GM10248 (cell line): ENCODE measurements at regions not wholly inside any gene's neighbourhood (a gene's known extent, or its start where the extent isn't known, plus 50 kb on each side); places are given as distances from the start of the nearest gene placed in this dataset.

Experiments used
- CTCF ChIA-PET: fragments of 300-600 bp; sonication (Branson Sonifier 250); formaldehyde crosslinking; extraction: SDS; loops from one replicate; lab custom pipeline; 2021; ENCODE audit warnings: antibody characterized with exemption; lab: Yijun Ruan, JAX
- POLR2A ChIA-PET: fragments of 350-650 bp; sonication (Branson Sonifier 250); formaldehyde crosslinking; extraction: SDS; loops from one replicate; lab custom pipeline; 2020; ENCODE audit warnings: antibody characterized with exemption; lab: Yijun Ruan, JAX
- DNase-seq: peaks from one replicate; pipeline ENCODE4 v3.0.0; 2012; ENCODE audit errors: extremely low spot score
- CTCF ChIP-seq: IDR thresholded peaks from 2 replicates; pipeline ENCODE4 v1.5.1; 2012; ENCODE audit warnings: mild to moderate bottlenecking, low read depth; ENCODE audit errors: extremely low read depth, missing control alignments, control extremely low read depth

GRCh38 chr16:86768228-86768791 lies 190.0 kb downstream of the FOXL1 start:
- no peak for DNase-seq
- TF ChIP-seq CTCF = no peak
- POLR2A ChIA-PET = no interaction called here
- CTCF ChIA-PET = interaction anchor here (1.2 kb wide), 1 partner anchor 8 kb away, joined by 3 read pairs; no protein-coding TSS in a partner anchor

- TF ChIP-seq CTCF = no peak
- DNase-seq = no peak
- POLR2A ChIA-PET = no interaction called here
- CTCF ChIA-PET = no interaction called here
Observed at GRCh38 chr16:86768999-86769398, 190.7 kb downstream of the FOXL1 start.

- no peak for TF ChIP-seq CTCF
- DNase-seq = no peak
- POLR2A ChIA-PET = no interaction called here
- CTCF ChIA-PET = interaction anchor here (2.3 kb wide), 1 partner anchor 11 kb away, joined by 10 read pairs; no protein-coding TSS in a partner anchor
Observed at GRCh38 chr16:86771506-86772460, 193.4 kb downstream of the FOXL1 start.

- POLR2A ChIA-PET = no interaction called here
Observed at GRCh38 chr16:86772671-86773353, 194.5 kb downstream of the FOXL1 start.

GRCh38 chr16:86773354-86773715 lies 195.0 kb downstream of the FOXL1 start:
- POLR2A ChIA-PET = no interaction called here

More at GRCh38 chr16:86772671-86773353, 194.5 kb downstream of the FOXL1 start:
- CTCF ChIA-PET = interaction anchor here (2.3 kb wide), 1 partner anchor 12 kb away, joined by 10 read pairs; no protein-coding TSS in a partner anchor
- DNase-seq = no peak
- no peak for TF ChIP-seq CTCF

More at GRCh38 chr16:86773354-86773715, 195.0 kb downstream of the FOXL1 start:
- DNase-seq = no peak
- no peak for TF ChIP-seq CTCF
- CTCF ChIA-PET = interaction anchor here (0.9 kb wide), 1 partner anchor 289 kb away, joined by 3 read pairs; no protein-coding TSS in a partner anchor
